Muscle layer of colon (tissue), 2 donors: ENCODE measurements at regions not wholly inside any gene's neighbourhood (a gene's known extent, or its start where the extent isn't known, plus 50 kb on each side); places are given as distances from the start of the nearest gene placed in this dataset.

Experiments used
- H3K27ac ChIP-seq: one replicate; pipeline ENCODE4 v1.7.0; 2013; ENCODE audit warnings: low read depth, mild to moderate bottlenecking, low read length, moderate library complexity
- H3K27me3 ChIP-seq, 2 donors: one replicate each; pipeline ENCODE4 v1.7.0; 2013; ENCODE audit warnings: low read length in 2 of 2, mild to moderate bottlenecking in 2 of 2; ENCODE audit not compliant: insufficient read depth in 2 of 2, control insufficient read depth in 1 of 2
- H3K36me3 ChIP-seq: one replicate; pipeline ENCODE4 v1.7.0; 2013; ENCODE audit warnings: mild to moderate bottlenecking, low read length; ENCODE audit not compliant: insufficient read depth
- H3K4me1 ChIP-seq: one replicate; pipeline ENCODE4 v1.7.0; 2013; ENCODE audit warnings: mild to moderate bottlenecking, low read length; ENCODE audit not compliant: insufficient read depth
- H3K4me3 ChIP-seq, 2 donors: one replicate each; pipeline ENCODE4 v1.7.0; 2013; ENCODE audit warnings: low read length in 2 of 2, low read depth in 1 of 2, mild to moderate bottlenecking in 1 of 2, moderate library complexity in 1 of 2
- H3K9ac ChIP-seq: one replicate; pipeline ENCODE4 v1.7.0; 2013; ENCODE audit warnings: low read length
- H3K9me3 ChIP-seq: one replicate; pipeline ENCODE4 v1.7.0; 2013; ENCODE audit warnings: mild to moderate bottlenecking, low read length
- donor health status: abdominal sarcoma.
- donor health status: Adenocarcinoma of cecum.

DNA sequence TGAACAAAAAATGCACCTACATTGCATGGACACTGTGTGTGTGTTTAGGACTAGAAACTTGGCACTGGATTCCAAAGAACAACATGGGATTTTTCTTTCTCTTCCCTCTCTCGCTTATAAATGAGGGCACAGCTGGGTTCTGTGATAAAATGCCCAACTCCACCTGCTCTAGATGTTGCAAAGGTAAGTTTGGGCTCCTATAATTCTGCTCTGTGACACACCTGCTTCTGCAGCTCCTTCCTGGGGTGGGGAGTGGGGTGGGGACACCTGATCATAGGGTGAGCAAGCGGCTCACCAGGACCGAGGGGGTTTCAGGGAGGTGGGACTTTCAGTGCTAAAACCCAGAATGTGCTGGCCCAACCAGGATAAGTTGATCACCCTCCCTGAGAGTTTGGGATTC lies 104.3 kb downstream of the AXIN2 start:
- H3K36me3 ChIP-seq, result no peaks in the 10 kb centered on the region
- H3K9me3 ChIP-seq, result no peaks in the 10 kb centered on the region
- H3K9ac ChIP-seq, result no peak overlapping the region
- H3K4me1 ChIP-seq, result peaks cover 14% of the 10 kb centered on the region
- no peak overlapping the region for H3K27ac ChIP-seq
- no peak overlapping the region for H3K4me3 ChIP-seq
- H3K27me3 ChIP-seq, result no peaks in the 10 kb centered on the region

DNA sequence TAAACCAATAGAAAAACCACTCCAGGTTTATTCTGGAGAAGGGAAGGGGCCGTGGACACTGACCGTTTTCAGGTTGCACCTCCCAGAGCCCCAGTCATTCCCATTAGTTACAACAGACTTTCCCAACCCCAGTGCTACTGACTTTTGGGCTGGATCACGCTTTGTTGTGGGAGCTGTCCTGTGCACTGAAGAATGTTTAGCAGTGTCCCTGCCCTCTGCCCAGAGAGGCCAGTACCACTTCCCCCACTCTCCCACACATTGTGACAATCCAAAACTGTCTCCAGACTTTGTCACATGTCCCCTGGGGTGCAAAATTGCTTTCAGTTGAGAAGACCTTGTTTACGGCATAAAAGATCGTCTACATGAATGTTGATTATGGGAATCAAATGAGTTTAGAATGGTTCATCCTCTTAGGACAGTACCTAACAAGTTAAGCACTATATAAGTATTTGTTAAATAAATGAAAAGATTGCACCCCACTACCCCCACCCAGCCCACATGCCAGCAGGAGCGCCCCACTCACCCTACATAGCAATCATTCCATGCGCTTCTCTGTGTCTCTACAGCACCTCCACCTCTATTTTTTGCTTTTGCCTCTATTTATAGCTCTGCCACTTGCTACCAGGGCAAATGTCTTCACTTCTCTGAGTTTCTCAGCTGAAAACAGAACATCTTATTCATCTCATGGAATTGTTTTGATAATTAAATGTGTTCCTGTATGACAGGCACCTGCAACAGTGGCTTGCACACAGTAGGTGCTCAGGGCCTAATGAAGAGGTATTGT lies 104.9 kb downstream of the AXIN2 start:
- Histone ChIP-seq H3K27me3 (no peaks in the 10 kb centered on the region), H3K9ac (no peak overlapping the region), H3K36me3 (no peaks in the 10 kb centered on the region), H3K27ac (no peak overlapping the region), H3K9me3 (peaks cover 3% of the 10 kb centered on the region), H3K4me1 (peaks cover 14% of the 10 kb centered on the region), H3K4me3 (peak overlapping the region in 1 of 2 donors; percentile 5)

DNA sequence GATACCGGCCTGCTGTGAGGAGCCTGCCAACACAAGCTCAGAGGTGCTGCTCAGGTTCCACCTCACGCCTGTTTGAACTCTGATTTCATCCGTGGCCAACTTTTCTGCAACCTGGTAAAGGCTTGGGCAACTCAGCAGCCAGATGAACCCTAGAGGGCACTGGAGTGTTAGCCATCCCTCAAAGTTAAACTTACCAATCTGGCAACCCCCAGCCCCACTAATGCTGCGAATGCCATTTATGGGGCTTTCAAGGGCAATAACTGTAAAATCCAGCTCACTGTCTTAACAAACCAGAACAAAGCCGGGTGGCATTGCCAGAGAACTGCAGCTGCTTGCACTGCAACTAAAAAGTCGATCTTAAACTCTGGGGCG lies 105.5 kb downstream of the AXIN2 start:
- no peak overlapping the region for H3K27ac ChIP-seq
- no peaks in the 10 kb centered on the region for H3K27me3 ChIP-seq
- H3K4me3 ChIP-seq, result peak overlapping the region in 1 of 2 donors; percentile 5

DNA sequence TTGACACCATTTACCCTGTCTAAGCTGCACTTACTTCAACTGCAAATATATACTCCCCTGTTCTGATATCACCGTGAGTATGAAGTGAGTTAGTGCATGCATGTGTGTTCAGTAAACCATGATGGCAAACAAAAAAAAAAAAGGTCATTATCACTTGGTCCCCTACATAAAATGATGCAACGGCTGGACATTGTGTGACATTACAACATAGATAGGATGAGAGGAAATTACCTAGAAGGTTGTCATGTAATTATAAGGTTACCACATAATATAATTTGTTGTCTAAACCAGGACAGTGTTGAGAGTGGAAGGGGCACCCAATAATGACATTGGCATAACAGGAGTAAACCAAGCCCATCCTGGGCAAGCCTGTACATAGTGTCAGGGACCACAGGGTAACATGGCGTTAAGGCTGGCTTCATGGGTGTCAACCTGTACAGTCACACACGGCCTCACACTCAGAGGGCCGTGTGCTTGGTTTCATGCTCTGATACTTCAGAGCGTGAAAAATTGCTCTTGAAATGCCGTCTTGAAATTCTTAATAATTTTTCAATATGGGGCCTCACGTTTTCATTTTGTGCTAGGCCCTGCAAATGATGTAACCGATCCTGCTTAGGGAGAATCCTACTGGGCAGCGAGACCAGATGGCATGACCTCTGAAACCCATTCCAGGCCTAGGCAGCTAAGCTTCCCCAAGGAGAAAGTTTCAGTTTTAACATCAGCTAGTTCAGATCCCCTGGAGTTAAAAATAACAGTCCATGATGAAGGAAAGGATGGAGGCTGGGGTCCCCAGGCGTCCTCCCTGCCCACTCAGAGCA lies 106.1 kb downstream of the AXIN2 start:
- Histone ChIP-seq H3K4me1 (peaks cover 14% of the 10 kb centered on the region), H3K27me3 (no peaks in the 10 kb centered on the region), H3K36me3 (no peaks in the 10 kb centered on the region), H3K4me3 (no peak overlapping the region), H3K9ac (no peak overlapping the region), H3K9me3 (peaks cover 3% of the 10 kb centered on the region), H3K27ac (no peak overlapping the region)

More for the DNA sequence above, 105.5 kb downstream of the AXIN2 start:
- peaks cover 3% of the 10 kb centered on the region for H3K9me3 ChIP-seq
- no peak overlapping the region for H3K9ac ChIP-seq
- H3K36me3 ChIP-seq, result no peaks in the 10 kb centered on the region
- H3K4me1 ChIP-seq, result peaks cover 14% of the 10 kb centered on the region

DNA sequence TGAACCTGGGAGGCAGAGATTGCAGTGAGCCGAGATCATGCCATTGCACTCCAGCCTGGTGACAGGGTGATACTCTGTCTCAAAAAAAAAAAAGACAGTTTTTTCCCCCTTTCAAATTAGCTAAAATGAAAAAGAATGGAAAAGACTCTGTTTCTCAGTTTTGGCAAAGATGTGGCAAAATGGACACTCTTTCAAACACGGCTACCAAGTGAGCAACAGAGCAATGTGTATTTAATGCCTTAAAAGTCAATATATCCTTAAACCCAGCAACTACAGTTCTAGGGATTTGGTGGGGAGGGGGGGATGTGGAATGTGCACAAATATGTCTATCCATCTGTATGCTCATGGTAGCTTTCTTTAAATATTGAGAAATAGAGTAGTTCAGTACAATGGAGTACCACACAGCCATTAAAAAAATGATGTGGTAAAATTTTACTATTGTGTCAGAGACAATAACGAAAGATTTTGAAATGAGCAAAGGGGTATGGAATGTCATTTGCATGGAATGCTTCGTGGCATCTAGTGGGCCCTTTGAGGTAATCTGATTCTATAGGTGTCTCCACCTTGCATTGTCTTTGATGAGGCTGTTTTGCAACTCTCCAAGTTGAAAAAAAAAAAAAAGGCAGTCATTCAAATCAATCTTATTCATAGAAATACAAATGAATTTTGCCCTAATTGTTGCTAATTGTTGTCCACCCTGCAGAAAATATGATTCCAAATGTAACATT lies 108.1 kb downstream of the AXIN2 start:
- Histone ChIP-seq H3K36me3 (no peaks in the 10 kb centered on the region), H3K27ac (no peak overlapping the region), H3K9me3 (peaks cover 3% of the 10 kb centered on the region), H3K27me3 (no peaks in the 10 kb centered on the region), H3K4me1 (peaks cover 14% of the 10 kb centered on the region), H3K4me3 (no peak overlapping the region), H3K9ac (no peak overlapping the region)

DNA sequence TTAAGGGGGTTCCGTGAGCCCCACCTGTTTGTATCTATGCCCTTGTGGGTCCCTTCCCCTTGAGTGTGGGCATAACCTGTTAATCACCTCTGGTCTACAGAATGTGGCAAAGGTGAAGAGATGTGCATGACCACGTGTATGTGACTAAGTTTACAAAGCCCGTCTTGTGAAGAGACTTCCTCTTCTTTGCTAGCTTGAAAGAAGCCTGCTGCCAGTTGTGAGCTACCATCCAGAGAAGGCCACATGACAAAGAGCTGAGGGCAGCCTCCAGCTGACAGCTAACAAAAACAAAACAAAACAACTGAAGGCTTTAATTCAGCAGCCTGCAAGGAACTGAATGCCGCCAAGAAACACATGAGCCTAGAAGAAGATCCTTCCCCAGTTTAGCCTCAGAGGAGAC lies 112.0 kb downstream of the AXIN2 start:
- H3K27ac ChIP-seq, result no peak overlapping the region
- H3K27me3 ChIP-seq, result no peaks in the 10 kb centered on the region
- H3K4me1 ChIP-seq, result no peaks in the 10 kb centered on the region
- no peaks in the 10 kb centered on the region for H3K36me3 ChIP-seq
- H3K9me3 ChIP-seq, result peaks cover 3% of the 10 kb centered on the region
- H3K9ac ChIP-seq, result no peak overlapping the region
- no peak overlapping the region for H3K4me3 ChIP-seq

DNA sequence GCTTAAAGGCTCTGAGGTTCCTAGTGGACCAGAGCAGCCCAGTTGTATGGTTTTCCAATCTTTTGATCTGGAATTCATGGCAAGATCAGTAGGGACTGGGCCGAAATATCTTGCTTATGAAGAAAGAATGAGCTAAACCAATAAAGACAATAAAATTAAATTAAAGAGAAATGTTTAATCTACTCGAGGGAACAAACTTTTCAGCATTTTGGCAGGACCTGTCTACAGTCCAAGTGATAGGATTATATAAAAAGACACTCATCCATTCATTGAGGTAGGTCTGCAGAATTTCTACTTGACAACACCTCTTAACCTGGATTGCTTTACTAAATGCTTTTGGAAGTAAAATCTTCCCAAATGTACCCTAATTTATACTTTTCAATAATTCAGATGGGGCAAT lies 113.6 kb downstream of the AXIN2 start:
- Histone ChIP-seq H3K4me1 (no peaks in the 10 kb centered on the region), H3K27ac (no peak overlapping the region), H3K4me3 (no peak overlapping the region), H3K9me3 (peaks cover 3% of the 10 kb centered on the region), H3K36me3 (no peaks in the 10 kb centered on the region), H3K27me3 (no peaks in the 10 kb centered on the region), H3K9ac (no peak overlapping the region)

DNA sequence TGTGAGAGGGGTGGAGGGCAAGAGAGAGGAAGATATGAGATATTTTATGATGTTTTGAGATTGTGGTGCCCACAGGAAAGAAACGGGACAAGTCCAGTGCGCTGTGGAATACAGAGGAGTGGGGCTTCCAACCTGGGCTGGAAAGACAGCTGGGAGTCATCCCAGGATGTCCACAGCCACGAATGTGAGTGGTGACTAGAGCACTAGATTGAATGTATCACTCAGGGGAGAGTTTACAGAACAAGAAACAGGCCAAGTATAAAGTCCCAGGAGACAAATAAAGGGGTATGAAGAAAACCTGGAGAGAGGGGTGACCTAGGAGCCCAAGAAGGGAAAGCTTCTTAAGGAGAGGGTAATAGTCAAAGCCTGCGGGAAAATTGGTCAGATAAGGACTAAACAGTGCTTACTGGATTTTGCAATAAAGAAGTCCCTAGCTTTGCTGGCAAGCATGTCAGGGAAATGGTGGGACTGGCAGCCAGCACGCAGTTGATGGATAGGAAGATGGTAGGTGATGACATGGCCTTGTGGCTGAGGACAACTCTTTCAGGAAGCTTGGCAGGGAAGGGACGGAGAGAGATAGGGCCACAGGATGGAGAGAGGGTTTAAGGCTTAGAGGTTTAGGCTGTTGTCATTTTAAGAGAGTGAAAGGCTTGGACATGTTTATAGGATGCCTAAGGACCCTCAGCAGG lies 114.5 kb downstream of the AXIN2 start:
- H3K36me3 ChIP-seq, result no peaks in the 10 kb centered on the region
- H3K9me3 ChIP-seq, result peaks cover 3% of the 10 kb centered on the region
- no peaks in the 10 kb centered on the region for H3K4me1 ChIP-seq
- no peak overlapping the region for H3K4me3 ChIP-seq
- no peaks in the 10 kb centered on the region for H3K27me3 ChIP-seq
- H3K9ac ChIP-seq, result no peak overlapping the region
- H3K27ac ChIP-seq, result no peak overlapping the region

DNA sequence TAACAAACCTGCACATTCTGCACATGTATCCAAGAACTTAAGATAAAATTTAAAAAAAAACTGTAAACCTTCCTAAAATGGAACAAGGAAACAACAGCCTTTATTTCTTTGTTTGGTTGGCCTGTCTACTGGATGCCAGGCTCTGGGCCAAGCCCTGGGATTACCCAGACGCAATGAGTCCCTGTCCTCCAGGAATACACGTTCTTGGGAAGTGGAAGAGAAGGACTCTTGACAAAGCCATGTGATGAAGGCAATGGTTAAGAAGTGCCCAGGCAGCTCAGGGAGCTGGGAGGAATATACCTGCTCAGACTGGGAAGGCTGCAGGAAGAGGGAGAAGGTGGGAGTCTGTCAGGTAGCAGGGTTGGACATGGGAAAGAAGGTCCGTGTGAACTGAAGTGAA lies 115.4 kb downstream of the AXIN2 start:
- Histone ChIP-seq H3K9me3 (no peaks in the 10 kb centered on the region), H3K27ac (no peak overlapping the region), H3K36me3 (no peaks in the 10 kb centered on the region), H3K4me3 (no peak overlapping the region), H3K27me3 (no peaks in the 10 kb centered on the region), H3K4me1 (no peaks in the 10 kb centered on the region), H3K9ac (no peak overlapping the region)

DNA sequence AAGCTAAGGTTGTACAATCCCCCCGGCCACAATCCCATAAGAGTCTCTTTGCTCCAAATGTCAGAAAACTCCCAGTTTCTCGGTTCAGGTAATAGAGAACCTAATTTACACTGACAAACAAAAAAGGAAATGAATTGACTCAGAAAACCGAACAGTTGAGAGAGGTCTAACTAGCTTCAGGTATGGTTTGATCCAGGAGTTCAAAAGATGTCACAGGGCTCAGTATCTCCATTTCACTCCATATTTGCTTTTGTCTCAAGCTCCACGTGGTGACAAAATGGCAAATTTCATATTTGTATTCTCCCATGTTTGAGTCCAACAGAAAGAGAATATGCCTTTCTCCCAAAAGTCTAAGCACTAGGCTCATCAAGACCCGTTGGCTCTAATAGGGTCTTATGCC lies 117.4 kb downstream of the AXIN2 start:
- no peak overlapping the region for H3K4me3 ChIP-seq
- no peak overlapping the region for H3K9ac ChIP-seq
- no peak overlapping the region for H3K27ac ChIP-seq
- H3K36me3 ChIP-seq, result no peaks in the 10 kb centered on the region
- no peaks in the 10 kb centered on the region for H3K4me1 ChIP-seq
- H3K9me3 ChIP-seq, result no peaks in the 10 kb centered on the region
- no peaks in the 10 kb centered on the region for H3K27me3 ChIP-seq

DNA sequence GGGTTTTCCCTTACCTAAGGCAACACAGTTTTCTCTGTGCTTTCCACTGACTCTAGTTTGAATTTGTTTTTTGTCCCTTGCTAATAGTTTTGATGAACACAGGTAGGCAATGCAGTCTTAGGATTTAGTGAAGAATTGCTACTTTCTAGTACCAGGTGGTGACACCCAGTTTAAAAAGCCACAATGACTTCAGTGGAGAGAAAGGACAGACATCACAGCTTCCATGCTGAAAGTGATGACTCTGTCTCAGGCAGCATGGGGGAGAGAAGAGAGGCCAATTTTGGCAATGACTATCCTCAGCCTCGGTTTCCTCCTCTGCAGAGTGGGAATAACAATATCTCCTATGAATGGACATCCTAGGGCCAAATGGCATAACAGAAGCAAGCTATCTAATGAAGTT lies 118.8 kb downstream of the AXIN2 start:
- H3K9me3 ChIP-seq, result no peaks in the 10 kb centered on the region
- no peaks in the 10 kb centered on the region for H3K27me3 ChIP-seq
- no peak overlapping the region for H3K9ac ChIP-seq
- no peak overlapping the region for H3K27ac ChIP-seq
- H3K36me3 ChIP-seq, result no peaks in the 10 kb centered on the region
- H3K4me1 ChIP-seq, result no peaks in the 10 kb centered on the region
- H3K4me3 ChIP-seq, result no peak overlapping the region
